ENCODE measurements at regions not wholly inside any gene's neighbourhood (a gene's known extent, or its start where the extent isn't known, plus 50 kb on each side); places are given as distances from the start of the nearest gene placed in this dataset.

GRCh38 chr12:131527736-131528135 is 183.2 kb upstream of the SFSWAP start:
- Histone ChIP-seq H3K4me2 (ENCODE audit: low read length) (no peak overlapping the region), H3K79me1 (ENCODE audit: low read length) (no peaks in the 10 kb centered on the region), H2BK12ac (ENCODE audit: low read length) (no peak overlapping the region), H3K4me1 (ENCODE audit: control insufficient read depth in 1 of 2, insufficient read depth in 2 of 2, low read length in 2 of 2) (no peaks in the 10 kb centered on the region), H4K8ac (ENCODE audit: low read depth, low read length) (no peak overlapping the region), H3K14ac (ENCODE audit: low read length) (no peak overlapping the region), H2BK5ac (ENCODE audit: low read depth, low read length, poor library complexity) (no peak overlapping the region), H3K18ac (ENCODE audit: low read length) (no peak overlapping the region), H3K4ac (ENCODE audit: low read depth, low read length) (no peak overlapping the region), H3K36me3 (ENCODE audit: control insufficient read depth in 1 of 2, insufficient read depth in 2 of 2, low read length in 2 of 2) (no peaks in the 10 kb centered on the region), H2AK5ac (ENCODE audit: low read length) (no peak overlapping the region), H3K23ac (ENCODE audit: low read length) (no peak overlapping the region), H3K4me3 (ENCODE audit: low read depth, low read length) (no peak overlapping the region), H3K9ac (ENCODE audit: low read length) (no peak overlapping the region), H3K9me3 (ENCODE audit: insufficient read depth, low read depth, low read length) (peaks cover 5% of the 10 kb centered on the region), H3K27me3 (ENCODE audit: insufficient read depth, low read length) (peaks cover 4% of the 10 kb centered on the region), H4K91ac (ENCODE audit: low read depth, low read length) (no peak overlapping the region), H2BK120ac (ENCODE audit: insufficient read depth, low read length, poor library complexity) (no peak overlapping the region), H3K79me2 (ENCODE audit: control insufficient read depth, insufficient read depth, low read length, poor library complexity) (no peaks in the 10 kb centered on the region), H3K27ac (ENCODE audit: low read depth, low read length) (no peak overlapping the region), H2AFZ (ENCODE audit: insufficient read depth, low read length, poor library complexity) (no peak overlapping the region), H4K12ac (ENCODE audit: low read depth, low read length) (no peak overlapping the region)
- no peak for DNase-seq
- WGBS (ENCODE audit: extremely low coverage, insufficient coverage, insufficient read length), result no CpG with 5 or more reads among the region's 9 CpGs

- Histone ChIP-seq H4K12ac (ENCODE audit: low read depth, low read length) (no peak overlapping the region), H2BK12ac (ENCODE audit: low read length) (no peak overlapping the region), H3K4ac (ENCODE audit: low read depth, low read length) (no peak overlapping the region), H3K27me3 (ENCODE audit: insufficient read depth, low read length) (peaks cover 4% of the 10 kb centered on the region), H3K23ac (ENCODE audit: low read length) (no peak overlapping the region), H3K9ac (ENCODE audit: low read length) (no peak overlapping the region), H3K18ac (ENCODE audit: low read length) (no peak overlapping the region), H3K79me2 (ENCODE audit: control insufficient read depth, insufficient read depth, low read length, poor library complexity) (no peaks in the 10 kb centered on the region), H2AK5ac (ENCODE audit: low read length) (no peak overlapping the region), H2BK120ac (ENCODE audit: insufficient read depth, low read length, poor library complexity) (no peak overlapping the region), H3K4me1 (ENCODE audit: control insufficient read depth in 1 of 2, insufficient read depth in 2 of 2, low read length in 2 of 2) (no peaks in the 10 kb centered on the region), H3K27ac (ENCODE audit: low read depth, low read length) (no peak overlapping the region), H3K4me2 (ENCODE audit: low read length) (no peak overlapping the region), H3K4me3 (ENCODE audit: low read depth, low read length) (no peak overlapping the region), H2BK5ac (ENCODE audit: low read depth, low read length, poor library complexity) (no peak overlapping the region), H4K8ac (ENCODE audit: low read depth, low read length) (no peak overlapping the region), H2AFZ (ENCODE audit: insufficient read depth, low read length, poor library complexity) (no peak overlapping the region), H3K9me3 (ENCODE audit: insufficient read depth, low read depth, low read length) (peaks cover 5% of the 10 kb centered on the region), H4K91ac (ENCODE audit: low read depth, low read length) (no peak overlapping the region), H3K14ac (ENCODE audit: low read length) (no peak overlapping the region), H3K79me1 (ENCODE audit: low read length) (no peaks in the 10 kb centered on the region), H3K36me3 (ENCODE audit: control insufficient read depth in 1 of 2, insufficient read depth in 2 of 2, low read length in 2 of 2) (no peaks in the 10 kb centered on the region)
- no CpG with 5 or more reads among the region's 11 CpGs for WGBS (ENCODE audit: extremely low coverage, insufficient coverage, insufficient read length)
- DNase-seq, result no peak
Observed at GRCh38 chr12:131528144-131528543, 182.7 kb upstream of the SFSWAP start.

GRCh38 chr12:131528667-131529066 is 182.2 kb upstream of the SFSWAP start:
- Histone ChIP-seq H3K14ac (ENCODE audit: low read length) (no peak overlapping the region), H3K36me3 (ENCODE audit: control insufficient read depth in 1 of 2, insufficient read depth in 2 of 2, low read length in 2 of 2) (no peaks in the 10 kb centered on the region), H2BK120ac (ENCODE audit: insufficient read depth, low read length, poor library complexity) (no peak overlapping the region), H3K4me1 (ENCODE audit: control insufficient read depth in 1 of 2, insufficient read depth in 2 of 2, low read length in 2 of 2) (no peaks in the 10 kb centered on the region), H4K91ac (ENCODE audit: low read depth, low read length) (no peak overlapping the region), H2BK5ac (ENCODE audit: low read depth, low read length, poor library complexity) (no peak overlapping the region), H3K79me2 (ENCODE audit: control insufficient read depth, insufficient read depth, low read length, poor library complexity) (no peaks in the 10 kb centered on the region), H3K27ac (ENCODE audit: low read depth, low read length) (no peak overlapping the region), H3K79me1 (ENCODE audit: low read length) (no peaks in the 10 kb centered on the region), H2AK5ac (ENCODE audit: low read length) (no peak overlapping the region), H4K12ac (ENCODE audit: low read depth, low read length) (no peak overlapping the region), H3K9ac (ENCODE audit: low read length) (no peak overlapping the region), H3K27me3 (ENCODE audit: insufficient read depth, low read length) (peaks cover 4% of the 10 kb centered on the region), H2BK12ac (ENCODE audit: low read length) (no peak overlapping the region), H4K8ac (ENCODE audit: low read depth, low read length) (no peak overlapping the region), H3K4ac (ENCODE audit: low read depth, low read length) (no peak overlapping the region), H3K4me2 (ENCODE audit: low read length) (no peak overlapping the region), H2AFZ (ENCODE audit: insufficient read depth, low read length, poor library complexity) (no peak overlapping the region), H3K9me3 (ENCODE audit: insufficient read depth, low read depth, low read length) (peaks cover 5% of the 10 kb centered on the region), H3K23ac (ENCODE audit: low read length) (no peak overlapping the region), H3K18ac (ENCODE audit: low read length) (no peak overlapping the region), H3K4me3 (ENCODE audit: low read depth, low read length) (no peak overlapping the region)
- no CpG with 5 or more reads among the region's 5 CpGs for whole genome bisulfite sequencing (ENCODE audit: extremely low coverage, insufficient coverage, insufficient read length)
- DNase-seq, result no peak

- Histone ChIP-seq H4K12ac (ENCODE audit: low read depth, low read length) (no peak overlapping the region), H3K4me1 (ENCODE audit: control insufficient read depth in 1 of 2, insufficient read depth in 2 of 2, low read length in 2 of 2) (no peaks in the 10 kb centered on the region), H3K9ac (ENCODE audit: low read length) (no peak overlapping the region), H3K9me3 (ENCODE audit: insufficient read depth, low read depth, low read length) (peaks cover 5% of the 10 kb centered on the region), H3K27ac (ENCODE audit: low read depth, low read length) (no peak overlapping the region), H3K4ac (ENCODE audit: low read depth, low read length) (no peak overlapping the region), H3K23ac (ENCODE audit: low read length) (no peak overlapping the region), H2BK120ac (ENCODE audit: insufficient read depth, low read length, poor library complexity) (no peak overlapping the region), H4K8ac (ENCODE audit: low read depth, low read length) (no peak overlapping the region), H3K27me3 (ENCODE audit: insufficient read depth, low read length) (peaks cover 4% of the 10 kb centered on the region), H2BK5ac (ENCODE audit: low read depth, low read length, poor library complexity) (no peak overlapping the region), H3K79me2 (ENCODE audit: control insufficient read depth, insufficient read depth, low read length, poor library complexity) (no peaks in the 10 kb centered on the region), H3K79me1 (ENCODE audit: low read length) (no peaks in the 10 kb centered on the region), H3K4me2 (ENCODE audit: low read length) (no peak overlapping the region), H2AK5ac (ENCODE audit: low read length) (no peak overlapping the region), H3K4me3 (ENCODE audit: low read depth, low read length) (no peak overlapping the region), H2BK12ac (ENCODE audit: low read length) (no peak overlapping the region), H3K14ac (ENCODE audit: low read length) (no peak overlapping the region), H4K91ac (ENCODE audit: low read depth, low read length) (no peak overlapping the region), H3K18ac (ENCODE audit: low read length) (no peak overlapping the region), H2AFZ (ENCODE audit: insufficient read depth, low read length, poor library complexity) (no peak overlapping the region), H3K36me3 (ENCODE audit: control insufficient read depth in 1 of 2, insufficient read depth in 2 of 2, low read length in 2 of 2) (no peaks in the 10 kb centered on the region)
- no CpG with 5 or more reads among the region's 18 CpGs for WGBS (ENCODE audit: extremely low coverage, insufficient coverage, insufficient read length)
- DNase-seq, result no peak
Observed at GRCh38 chr12:131529196-131530040, 181.5 kb upstream of the SFSWAP start.

Measured in trophoblast cell (in vitro differentiated cells and primary cell).